IMR-90 (cell line): ENCODE measurements at regions not wholly inside any gene's neighbourhood (a gene's known extent, or its start where the extent isn't known, plus 50 kb on each side); places are given as distances from the start of the nearest gene placed in this dataset.

Source experiments
- BHLHE40 ChIP-seq: fragments of 150-350 bp; IDR thresholded peaks from 2 replicates; pipeline ENCODE4 v1.6.1; 2016; ENCODE audit warnings: mild to moderate bottlenecking, low read depth, low read length
- CEBPB ChIP-seq: IDR thresholded peaks from 2 replicates; pipeline ENCODE4 v1.6.1; 2012; ENCODE audit warnings: low read depth, low read length, improper control_type of control experiment
- CTCF ChIP-seq: conservative IDR thresholded peaks from 2 replicates; pipeline ENCODE4 v1.5.1; 2012; ENCODE audit warnings: mild to moderate bottlenecking, low read depth, low read length, improper control_type of control experiment
- FOS ChIP-seq: fragments of 150-350 bp; IDR thresholded peaks from 2 replicates; pipeline ENCODE4 v1.6.1; 2016; ENCODE audit warnings: low read depth, low read length
- MAFK ChIP-seq: IDR thresholded peaks from 2 replicates; pipeline ENCODE4 v1.6.1; 2012; ENCODE audit warnings: low read depth, low read length, improper control_type of control experiment
- MXI1 ChIP-seq: IDR thresholded peaks from 2 replicates; pipeline ENCODE4 v1.6.1; 2012; ENCODE audit warnings: low read depth, mild to moderate bottlenecking, low read length, moderate library complexity, borderline replicate concordance
- NFE2L2 ChIP-seq: fragments of 150-350 bp; IDR thresholded peaks from 2 replicates; pipeline ENCODE4 v1.6.1; 2016; ENCODE audit warnings: low read depth, mild to moderate bottlenecking, low read length
- POLR2A ChIP-seq: IDR thresholded peaks from 2 replicates; pipeline ENCODE4 v1.6.1; 2012; ENCODE audit warnings: mild to moderate bottlenecking, low read depth, low read length
- RAD21 ChIP-seq: IDR thresholded peaks from 2 replicates; pipeline ENCODE4 v1.6.1; 2012; ENCODE audit warnings: low read length, improper control_type of control experiment
- RCOR1 ChIP-seq: IDR thresholded peaks from 2 replicates; pipeline ENCODE4 v1.6.1; 2012; ENCODE audit warnings: mild to moderate bottlenecking, low read length, improper control_type of control experiment; ENCODE audit not compliant: insufficient replicate concordance
- RFX5 ChIP-seq: IDR thresholded peaks from 2 replicates; pipeline ENCODE4 v1.8.0; 2012; ENCODE audit warnings: low read depth, mild to moderate bottlenecking, low read length, moderate library complexity
- SMC3 ChIP-seq: fragments of 150-350 bp; IDR thresholded peaks from 2 replicates; pipeline ENCODE4 v1.6.1; 2016; ENCODE audit warnings: low read depth, mild to moderate bottlenecking, antibody characterized with exemption, low read length, moderate library complexity
- USF2 ChIP-seq: fragments of 150-350 bp; IDR thresholded peaks from 2 replicates; pipeline ENCODE4 v1.6.1; 2017; ENCODE audit warnings: mild to moderate bottlenecking, antibody characterized with exemption, low read length, low read depth

- no peak for TF ChIP-seq POLR2A
- TF ChIP-seq USF2 = no peak
- no peak for TF ChIP-seq BHLHE40
- TF ChIP-seq CTCF = no peak
- TF ChIP-seq MXI1 = no peak
- no peak for TF ChIP-seq NFE2L2
- no peak for TF ChIP-seq RFX5
- no peak for TF ChIP-seq MAFK
- TF ChIP-seq RAD21 = no peak
- TF ChIP-seq RCOR1 = no peak
- TF ChIP-seq SMC3 = no peak
- TF ChIP-seq FOS = no peak
- TF ChIP-seq CEBPB = no peak
Measured at GRCh38 chr2:43071599-43072550, 154.5 kb downstream of the ZFP36L2 start.
